NCI-H524 treated with DMSO at 0.1 percent for 48 hours (cell line): ENCODE measurements at regions not wholly inside any gene's neighbourhood (a gene's known extent, or its start where the extent isn't known, plus 50 kb on each side); places are given as distances from the start of the nearest gene placed in this dataset.

Experiments
- DNase-seq: peaks from one replicate; lab custom pipeline; 2025; lab: John Stamatoyannopoulos, UW

DNA sequence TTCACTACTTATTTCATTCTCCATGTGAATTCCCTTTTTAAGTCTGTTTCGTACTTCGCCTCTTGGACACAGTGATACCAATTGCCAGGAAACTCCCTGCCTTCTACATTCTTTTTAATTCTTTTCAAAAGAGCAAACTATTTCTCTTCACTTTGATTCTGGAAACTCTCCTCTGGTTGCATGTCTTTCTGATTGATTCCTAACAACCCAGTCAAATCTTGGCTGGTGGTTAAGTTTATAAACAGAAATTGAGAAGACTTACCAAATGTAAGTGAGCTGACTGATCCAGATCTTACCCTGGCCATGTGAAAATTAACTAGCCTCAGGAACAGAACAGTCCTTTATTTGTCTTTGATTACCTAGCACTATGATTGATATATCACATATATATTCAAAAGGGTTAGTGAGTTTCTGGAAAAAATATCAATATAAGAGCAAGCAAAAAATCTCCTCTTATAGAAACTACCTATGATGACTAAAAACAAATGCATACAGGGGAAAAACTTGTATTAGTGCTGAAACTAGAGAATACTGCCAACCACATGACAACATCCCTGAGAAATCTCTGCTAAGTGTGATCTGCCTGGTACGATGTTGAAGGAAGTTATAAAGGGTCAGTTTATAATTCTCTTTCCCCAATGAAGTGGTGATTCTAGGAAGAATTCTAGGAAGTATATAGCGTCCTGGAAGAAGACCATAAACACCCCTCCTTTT lies 152.6 kb upstream of the HTR2A start:
- no peak for DNase-seq

DNA sequence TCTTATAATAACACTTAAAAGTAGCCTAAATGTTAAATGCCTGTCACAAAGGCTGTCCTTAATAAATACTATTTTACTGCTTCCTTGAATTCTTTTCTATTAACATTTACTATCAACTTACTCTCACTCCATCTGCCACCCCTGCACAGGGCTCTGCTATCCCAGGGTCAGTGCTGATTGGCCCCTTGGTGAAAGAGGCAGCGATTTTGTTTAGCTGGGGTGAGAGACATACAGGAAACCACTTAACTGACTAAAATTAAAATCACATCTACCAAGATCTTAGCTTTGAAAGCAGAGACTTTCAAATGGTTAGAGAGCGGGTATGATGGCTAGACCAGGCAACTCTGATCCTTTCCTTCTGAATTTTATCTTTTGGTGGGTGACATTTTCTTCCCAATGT lies 149.9 kb upstream of the HTR2A start:
- no peak for DNase-seq

DNA sequence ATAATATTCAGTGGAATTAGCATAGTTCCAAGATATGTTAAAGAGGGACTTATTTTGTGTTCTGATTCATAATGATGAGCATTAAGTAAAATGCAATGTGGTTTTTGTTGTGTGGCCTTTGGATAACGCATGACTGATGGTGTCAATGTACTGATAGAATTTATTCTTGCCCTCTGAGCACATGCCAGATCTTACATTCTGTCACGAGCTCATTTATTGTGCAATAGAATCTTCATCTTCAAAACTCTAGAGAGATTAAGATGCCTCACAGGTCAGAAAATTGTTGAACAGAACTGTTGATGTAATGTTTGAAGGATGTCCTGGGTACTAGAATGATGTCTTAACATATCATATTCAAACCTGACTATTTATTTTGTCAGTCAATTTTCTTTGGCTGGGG lies 148.0 kb upstream of the HTR2A start:
- DNase-seq, result no peak

DNA sequence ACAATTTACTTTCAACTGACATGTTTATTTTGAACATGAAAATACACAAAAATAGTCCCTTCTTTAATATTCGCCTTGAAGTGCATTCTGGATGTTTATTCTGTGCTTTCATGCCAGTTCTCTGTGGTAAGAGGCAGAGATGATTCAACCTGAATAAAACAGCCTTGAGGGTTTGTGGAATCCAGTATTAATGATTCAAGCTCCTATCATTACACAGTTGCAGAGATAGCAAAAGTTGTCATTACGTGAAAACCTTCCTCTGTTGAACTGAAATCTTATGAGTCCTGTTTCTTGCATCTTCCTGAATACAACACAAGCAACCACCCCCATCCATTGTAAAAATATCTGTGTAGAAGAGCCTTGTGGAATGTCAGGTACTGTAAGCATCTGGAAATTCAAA lies 142.3 kb upstream of the HTR2A start:
- DNase-seq, result no peak

DNA sequence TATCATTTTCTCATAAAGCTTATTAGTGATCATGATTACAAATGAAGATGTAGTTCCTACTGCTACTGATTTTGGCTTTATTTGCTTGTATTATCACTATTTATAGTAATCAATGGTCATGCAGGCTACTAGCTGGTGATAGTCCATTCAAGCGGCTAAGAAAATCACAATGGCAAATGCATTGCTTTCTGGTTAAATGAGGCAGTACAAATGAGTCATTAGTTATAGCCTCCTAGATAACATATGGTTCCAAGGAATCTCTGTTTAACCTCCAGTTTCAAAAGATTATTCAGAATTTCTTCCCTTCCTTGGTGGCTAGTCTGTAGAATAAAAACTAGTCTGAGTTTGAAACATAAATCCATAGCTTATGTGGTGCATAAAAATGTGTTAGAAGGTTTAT lies 141.3 kb upstream of the HTR2A start:
- DNase-seq, result no peak

DNA sequence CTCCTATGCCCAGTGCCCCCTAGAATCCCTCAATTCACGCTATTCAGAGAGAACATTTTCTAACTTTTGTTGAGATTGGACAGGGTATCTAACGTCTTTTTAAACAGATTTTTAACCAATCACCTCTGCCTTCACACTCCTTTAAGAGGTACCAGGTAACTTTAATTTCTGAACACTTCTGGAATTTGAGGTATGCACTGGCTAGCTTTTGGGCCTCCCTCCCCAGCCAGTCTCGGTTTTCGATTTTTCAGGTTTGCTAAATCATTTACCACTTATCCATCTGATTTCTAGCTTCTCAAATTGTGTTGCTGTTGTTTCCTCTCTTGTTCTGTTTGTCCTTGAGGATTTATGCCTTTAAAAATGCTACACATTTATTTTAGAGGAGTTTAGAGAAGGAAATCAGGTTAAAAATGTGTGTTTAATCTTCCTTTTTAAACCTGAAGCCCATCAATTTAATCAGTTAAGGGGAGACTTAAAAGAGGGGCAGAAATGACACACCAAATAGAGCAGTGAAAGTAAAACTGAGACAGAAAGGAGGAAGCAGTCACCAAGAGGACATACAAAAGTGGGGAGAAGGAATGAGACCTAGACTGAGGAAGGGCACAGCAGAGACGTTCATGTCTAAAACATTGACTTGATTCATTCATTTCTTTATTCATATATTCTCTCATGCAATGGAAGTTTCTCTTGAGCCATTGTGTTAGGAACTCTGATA lies 139.6 kb upstream of the HTR2A start:
- no peak for DNase-seq

DNA sequence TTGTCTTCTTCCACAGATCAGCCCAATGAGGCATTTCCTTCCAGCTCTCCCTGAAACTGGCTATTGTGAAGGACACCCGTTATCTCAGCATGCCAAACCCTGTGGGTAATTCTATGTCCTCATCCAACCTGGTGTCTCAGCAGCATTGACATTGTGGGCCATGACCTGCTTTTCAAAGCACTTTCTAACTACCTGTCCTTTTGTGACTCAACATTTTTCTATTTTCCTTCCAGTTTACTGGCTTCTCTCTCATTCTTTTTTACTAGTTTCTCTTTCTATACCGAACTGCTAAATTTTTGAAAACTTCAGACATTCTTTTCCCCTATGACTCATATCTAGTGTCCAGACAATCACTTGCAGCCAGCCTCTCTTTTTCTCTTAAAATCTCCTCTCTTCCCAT lies 136.4 kb upstream of the HTR2A start:
- no peak for DNase-seq

DNA sequence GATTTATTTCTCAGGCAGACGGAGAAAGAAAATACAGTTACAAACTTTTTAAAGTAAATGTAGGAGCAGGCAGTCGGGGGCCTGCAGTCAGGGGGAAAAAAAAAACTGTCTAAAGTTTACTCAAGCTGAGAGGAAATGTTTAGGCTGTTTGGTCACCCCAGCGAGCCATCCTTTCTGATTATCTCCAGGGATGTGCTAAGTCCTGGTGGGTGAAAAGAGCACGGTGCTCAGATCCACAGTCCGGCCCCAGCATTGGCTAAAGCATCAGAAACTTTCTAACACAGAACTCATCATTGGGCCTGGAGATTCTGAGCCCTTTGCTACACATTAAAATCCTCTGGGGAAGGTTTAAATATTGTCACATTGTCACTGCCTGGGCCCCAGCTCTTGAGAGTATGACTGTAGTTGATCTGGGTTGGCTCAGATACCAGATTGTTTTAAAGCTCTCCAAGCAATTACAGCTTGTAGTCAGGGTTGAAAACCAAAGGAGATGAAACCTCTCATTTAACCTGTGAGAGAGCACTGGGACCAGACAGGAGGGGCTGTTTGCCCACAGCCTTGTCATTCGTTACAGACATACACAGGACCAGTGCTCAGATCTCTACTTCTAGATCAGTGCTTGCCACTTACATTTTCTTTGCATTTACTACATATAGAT lies 131.1 kb upstream of the HTR2A start:
- DNase-seq, result no peak

DNA sequence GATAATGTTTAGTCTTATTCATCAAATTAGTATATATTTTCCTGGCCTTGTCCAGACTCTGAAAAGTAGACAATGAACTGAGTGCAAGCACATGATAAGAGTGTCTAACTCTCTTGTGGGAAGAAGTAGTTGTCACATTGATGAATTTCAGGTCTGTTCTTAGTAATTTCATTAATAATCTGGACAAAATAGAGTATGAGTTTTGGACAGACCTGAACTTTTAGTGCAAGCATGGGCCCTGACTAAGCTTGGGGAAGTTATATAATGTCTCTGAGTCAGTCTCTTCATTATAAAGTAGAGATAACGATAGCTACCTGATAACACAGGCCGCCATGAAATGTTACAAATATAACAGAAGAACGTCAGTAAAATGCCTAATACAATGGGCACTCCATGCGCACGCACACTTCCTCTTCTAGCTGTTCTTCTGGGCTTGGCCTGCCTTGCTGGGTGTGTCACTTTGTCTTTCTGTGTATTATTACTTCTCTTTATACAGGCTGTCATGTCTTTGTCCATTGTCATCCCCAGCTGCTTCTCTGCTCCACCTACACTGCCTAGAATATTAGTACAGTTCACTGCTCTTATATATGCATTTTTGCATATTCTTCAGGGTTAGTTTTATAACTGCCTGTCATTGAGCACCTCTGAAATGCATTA lies 129.1 kb upstream of the HTR2A start:
- DNase-seq, result no peak

DNA sequence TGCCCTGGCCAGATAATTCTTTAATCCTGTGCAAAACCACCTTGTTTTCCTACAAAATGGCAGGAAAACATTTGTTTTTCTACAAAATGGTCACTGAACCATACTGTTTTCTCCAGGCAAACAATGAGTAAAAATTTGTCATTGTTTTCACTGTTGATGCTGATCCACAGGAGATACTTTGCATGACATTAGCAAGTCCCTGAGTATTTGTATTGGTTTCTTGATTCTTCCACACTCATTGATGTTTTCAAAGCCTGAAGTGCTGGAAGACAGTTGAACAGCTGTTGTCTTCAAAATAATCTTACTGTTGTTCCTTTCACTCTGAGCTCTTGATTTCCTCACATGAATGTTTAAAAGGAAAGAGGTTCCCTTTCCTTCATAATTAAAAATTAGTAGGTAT lies 123.1 kb upstream of the HTR2A start:
- no peak for DNase-seq

DNA sequence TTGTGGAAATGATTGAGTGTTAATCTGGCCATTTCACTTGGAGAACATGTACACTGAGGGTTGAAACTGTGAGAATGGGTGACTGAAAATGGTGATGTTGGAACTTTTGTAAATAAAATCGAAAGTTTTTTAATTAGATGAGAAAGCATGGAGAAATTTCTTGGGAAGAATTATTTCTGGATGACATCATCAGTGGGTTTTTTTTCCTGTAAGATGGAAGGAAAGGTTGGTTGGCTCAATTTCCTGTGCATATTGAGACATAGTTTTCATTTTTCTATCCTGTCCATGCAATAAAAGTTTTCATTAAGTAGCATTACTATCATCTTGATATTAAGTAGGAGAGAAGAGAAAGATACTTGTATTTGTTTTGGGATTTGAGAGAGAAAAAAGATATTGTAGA lies 120.6 kb upstream of the HTR2A start:
- no peak for DNase-seq

DNA sequence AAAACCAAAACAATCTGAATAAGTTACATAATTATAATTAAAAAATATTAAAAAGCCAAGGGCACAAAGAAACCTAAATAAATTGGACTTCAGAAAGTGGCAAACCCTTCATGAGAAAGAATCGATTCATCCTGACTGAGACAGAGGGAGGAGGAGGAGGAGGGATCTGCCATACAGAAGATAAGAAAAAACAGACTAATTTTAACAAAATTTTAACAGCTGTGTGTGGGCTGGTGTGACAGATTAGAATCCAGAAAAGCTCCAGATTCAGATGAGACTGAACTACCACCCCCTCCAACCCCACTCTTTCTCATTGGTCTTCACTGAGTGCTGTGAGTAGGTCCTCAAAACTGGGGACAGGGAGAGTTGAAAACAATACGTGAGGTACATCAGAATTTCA lies 111.5 kb upstream of the HTR2A start:
- DNase-seq, result no peak

DNA sequence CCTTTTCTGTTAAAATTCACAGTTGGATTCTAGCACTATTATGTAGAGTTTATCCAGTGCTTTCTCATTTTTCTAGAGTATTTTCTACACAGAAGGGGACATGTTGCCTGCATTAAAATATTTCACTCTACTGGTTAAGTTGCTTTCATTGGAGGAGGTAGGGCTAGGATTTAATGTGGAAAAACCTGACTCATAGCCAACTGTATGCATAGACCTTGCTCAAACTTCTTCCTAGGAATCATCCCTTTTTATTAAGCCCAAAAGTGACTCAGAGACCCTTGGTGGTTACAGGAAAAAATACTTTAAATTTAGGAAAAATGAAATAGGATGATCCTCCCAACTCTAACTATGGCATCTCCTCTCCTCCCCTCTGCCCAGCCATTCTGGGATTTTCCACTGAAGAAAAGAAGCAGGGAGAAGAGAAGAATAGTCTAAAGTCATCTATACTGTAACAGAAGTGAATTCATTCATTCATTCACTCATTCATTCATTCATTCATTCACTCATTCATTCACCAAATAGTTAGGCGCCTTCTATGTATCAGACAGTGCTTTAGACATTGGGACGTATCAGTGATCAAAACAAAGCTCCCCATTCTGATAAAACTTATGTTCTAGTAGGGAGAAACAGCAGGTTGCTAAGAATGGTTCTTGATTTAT lies 109.0 kb upstream of the HTR2A start:
- no peak for DNase-seq

DNA sequence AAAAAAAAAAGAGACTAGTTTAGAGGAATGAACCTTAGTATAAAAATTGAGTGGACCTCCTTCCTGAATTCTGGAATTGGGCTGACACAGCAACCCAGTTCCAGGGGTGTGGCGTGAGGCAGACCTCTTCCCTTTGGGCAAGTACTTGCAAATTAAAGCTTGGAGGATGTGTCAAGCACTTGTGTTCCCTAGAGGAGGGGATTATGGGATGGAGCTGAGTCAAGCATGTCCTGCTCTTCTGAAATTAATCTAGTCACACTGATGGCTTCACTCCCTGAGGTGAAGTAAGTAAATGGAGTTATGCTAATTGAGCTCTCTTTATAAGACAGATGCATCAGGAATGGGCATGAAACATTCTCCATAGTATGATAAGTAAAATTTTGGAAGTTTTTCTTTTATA lies 107.7 kb upstream of the HTR2A start:
- DNase-seq, result no peak

DNA sequence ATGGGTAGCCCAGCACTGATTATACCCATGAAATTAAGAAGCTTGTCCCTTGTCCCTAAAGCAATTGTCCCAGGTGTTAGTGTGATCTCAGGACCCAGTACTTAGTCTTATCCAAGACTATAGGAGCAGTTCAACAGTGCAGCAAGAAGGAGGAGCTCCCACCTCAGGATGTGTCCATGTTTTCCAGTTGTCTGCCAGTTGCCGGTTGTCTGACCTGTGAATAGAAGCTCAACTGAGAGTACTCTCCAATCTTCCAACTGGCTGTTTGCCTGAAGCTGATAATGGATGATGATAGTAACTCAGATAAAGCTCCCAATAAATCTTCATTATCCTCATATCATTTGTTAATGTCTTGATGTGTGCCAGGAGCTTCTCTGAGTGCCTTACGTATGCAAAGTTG lies 107.2 kb upstream of the HTR2A start:
- no peak for DNase-seq

DNA sequence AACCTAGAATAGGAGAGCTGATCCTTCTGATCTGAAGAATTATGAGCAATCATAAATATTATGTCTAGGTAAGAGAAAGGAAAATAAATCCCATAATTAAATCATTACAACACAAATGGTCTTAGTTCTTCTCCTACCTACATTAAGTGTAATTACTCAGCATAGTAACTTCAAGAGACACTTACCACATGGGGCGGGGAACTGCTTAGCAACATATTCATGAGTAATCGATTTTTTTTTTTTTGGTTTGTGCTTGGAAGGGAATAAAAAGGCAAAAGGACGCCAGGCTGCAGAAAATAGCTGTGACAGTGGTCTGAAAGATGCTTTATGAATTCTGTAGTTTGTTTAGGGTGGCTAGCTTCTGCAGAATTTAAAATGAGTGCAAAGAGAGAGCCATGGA lies 103.3 kb upstream of the HTR2A start:
- DNase-seq, result no peak

DNA sequence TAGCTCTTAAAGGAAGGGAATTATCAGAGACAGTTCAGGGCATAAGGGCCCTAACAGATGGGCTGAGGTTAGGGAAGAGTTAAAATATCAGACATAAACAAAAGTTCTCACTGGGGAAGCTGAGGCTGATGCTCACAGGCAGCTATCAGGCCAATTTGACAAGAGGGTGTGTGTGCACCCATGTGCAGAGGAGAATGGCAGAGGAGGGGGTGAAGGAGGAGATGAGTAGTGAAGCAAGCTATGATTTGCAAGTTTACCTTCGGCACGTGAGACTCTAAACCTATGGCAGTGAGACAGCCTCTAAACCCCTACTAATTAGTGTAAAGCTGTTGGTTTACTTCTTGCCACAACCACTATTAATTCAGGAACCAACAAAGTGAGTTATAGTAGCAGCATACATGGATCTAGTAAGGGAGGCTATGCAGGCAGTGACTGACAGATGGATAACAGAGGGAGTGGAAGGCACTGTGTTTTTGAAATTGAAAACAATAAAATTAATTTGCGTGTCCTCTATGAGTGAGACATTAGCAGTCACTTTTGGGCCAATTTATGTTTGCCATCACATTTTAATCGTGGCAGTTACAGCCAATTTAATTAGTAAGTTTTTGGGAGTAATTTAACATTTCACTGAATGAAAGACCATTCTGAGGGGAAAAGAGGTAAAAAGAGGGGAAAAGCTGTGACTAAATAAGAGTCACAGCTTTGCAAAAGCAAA lies 99.6 kb upstream of the HTR2A start:
- DNase-seq, result no peak

DNA sequence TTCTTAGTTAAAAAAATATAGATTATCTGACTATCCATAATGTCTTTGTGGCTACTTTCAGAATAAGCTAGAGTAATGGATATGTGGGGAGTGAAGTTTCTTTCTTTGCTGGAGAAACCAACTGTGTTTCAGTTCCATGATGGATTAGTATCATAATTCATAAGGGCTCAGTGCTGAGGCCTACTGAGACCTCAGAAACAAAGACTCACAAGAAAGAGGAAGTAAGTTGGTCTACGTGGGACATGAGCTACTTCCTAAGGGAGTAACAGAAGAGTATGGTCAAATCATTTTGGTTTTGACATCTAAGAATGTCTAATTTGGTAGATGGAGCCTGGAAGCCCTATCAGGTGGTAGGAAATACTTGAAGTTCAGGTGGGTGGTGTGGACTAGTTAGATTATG lies 99.0 kb upstream of the HTR2A start:
- no peak for DNase-seq

DNA sequence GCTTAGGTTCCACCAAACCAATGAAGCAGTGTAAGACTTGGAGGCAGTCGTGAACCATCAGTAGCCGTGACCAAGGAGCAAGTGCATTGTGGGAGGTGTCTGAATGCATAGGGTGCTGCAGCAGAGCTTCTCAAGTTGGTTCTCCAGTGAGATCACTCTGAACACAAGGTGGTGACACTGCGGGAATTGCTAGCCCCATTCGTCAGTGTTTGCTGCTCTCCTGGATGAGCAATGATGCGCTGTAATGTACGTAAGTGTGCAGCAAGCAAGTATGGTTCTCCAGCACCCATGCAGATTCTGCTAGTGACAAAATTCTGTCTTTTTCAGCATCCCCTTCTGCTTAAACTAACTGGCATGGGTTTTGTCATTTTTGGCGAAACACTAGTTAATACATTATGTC lies 97.6 kb upstream of the HTR2A start:
- DNase-seq, result no peak

DNA sequence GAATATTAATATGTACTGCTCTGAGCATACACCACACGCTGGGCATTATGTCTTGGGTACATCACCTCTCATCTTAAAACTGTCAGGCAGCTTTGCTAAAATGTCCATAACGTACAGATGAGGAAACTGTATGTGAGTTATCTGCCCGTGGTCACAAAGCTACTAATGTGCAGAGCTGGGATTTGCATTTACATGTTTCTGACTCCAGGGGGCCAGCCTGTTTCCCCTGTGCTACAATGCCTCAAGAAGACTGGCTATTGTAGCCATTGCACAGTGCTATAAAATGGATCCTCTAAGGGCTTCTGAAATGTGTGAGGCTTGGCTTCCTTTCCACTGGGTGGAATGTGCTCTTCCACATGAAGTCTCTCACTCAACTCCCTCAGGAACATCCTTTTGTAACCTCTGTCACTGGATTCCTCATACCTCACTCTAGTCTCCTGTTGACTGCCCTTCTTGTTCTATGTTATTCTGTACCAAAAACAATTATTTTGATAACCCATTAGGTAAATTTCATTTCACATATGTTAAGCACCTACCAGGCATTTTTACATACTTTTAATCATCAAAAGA lies 95.6 kb upstream of the HTR2A start:
- DNase-seq, result no peak

DNA sequence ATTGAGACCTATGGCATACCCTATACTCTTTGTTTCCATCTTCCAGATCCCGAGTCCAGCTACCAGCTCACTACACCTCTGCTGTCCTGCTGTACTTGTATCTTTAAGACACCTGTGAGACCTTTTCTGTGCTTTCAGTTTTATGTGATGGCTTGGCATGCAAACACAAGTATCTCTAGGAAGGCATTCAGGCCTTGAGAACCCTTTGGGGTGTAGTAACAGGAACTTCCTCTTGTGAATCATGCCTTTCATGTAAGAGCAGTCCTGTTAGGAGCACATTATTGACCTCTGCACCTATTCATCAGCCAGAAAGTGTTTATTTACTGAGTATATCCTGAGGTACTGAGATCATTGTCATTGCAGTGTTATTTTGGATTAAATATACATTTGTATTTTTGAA lies 87.0 kb upstream of the HTR2A start:
- DNase-seq, result no peak
